Adrenal gland (tissue), 5 donors: ENCODE measurements at regions not wholly inside any gene's neighbourhood (a gene's known extent, or its start where the extent isn't known, plus 50 kb on each side); places are given as distances from the start of the nearest gene placed in this dataset.

Experiments used
- CTCF ChIP-seq, 6 experiments: fragments of 450-650 bp in 4 of 6; fragments of 200-600 bp in 2 of 6; sonication (generic) in 1 of 6; IDR thresholded peaks; 1 replicate in 5 of 6; 2 replicates in 1 of 6; pipeline versions ENCODE4 v1.5.1 to v1.8.0; 2016 to 2021; ENCODE audit warnings: antibody characterized with exemption in 6 of 6, mild to moderate bottlenecking in 2 of 6, moderate library complexity in 1 of 6
- POLR2A ChIP-seq, 2 donors: fragments of 450-650 bp; IDR thresholded peaks; one replicate each; pipeline ENCODE4 v1.6.1; 2017; ENCODE audit warnings: antibody characterized with exemption in 2 of 2, mild to moderate bottlenecking in 2 of 2, moderate library complexity in 1 of 2
- donor health status: DM: no; HTN: no; CAD: no.

GRCh38 chr18:5622905-5623304 is 79.1 kb upstream of the EPB41L3 start:
- no peak for TF ChIP-seq CTCF (IDR thresholded peaks at IDR 0.05)
- no peak for TF ChIP-seq POLR2A (IDR thresholded peaks at IDR 0.05)
